Left ventricle myocardium inferior (tissue), 1 donor: ENCODE measurements at regions not wholly inside any gene's neighbourhood (a gene's known extent, or its start where the extent isn't known, plus 50 kb on each side); places are given as distances from the start of the nearest gene placed in this dataset.

Experiments used
- DNase-seq: peaks from one replicate; pipeline ENCODE4 v3.0.0-alpha.2; 2020
- H3K27ac ChIP-seq: fragments of 200-600 bp; replicated peaks from 2 replicates; pipeline ENCODE4 v1.8.0; 2021
- H3K27me3 ChIP-seq: fragments of 200-600 bp; 2 replicates; pipeline ENCODE4 v1.8.0; 2021; ENCODE audit warnings: low read depth
- H3K36me3 ChIP-seq: fragments of 200-600 bp; 2 replicates; pipeline ENCODE4 v1.8.0; 2021
- H3K4me1 ChIP-seq: fragments of 200-600 bp; 2 replicates; pipeline ENCODE4 v1.8.0; 2021
- H3K4me3 ChIP-seq: fragments of 200-600 bp; 2 replicates; pipeline ENCODE4 v1.8.0; 2021; ENCODE audit warnings: mild to moderate bottlenecking, moderate library complexity
- H3K9me3 ChIP-seq: fragments of 200-600 bp; replicated peaks from 2 replicates; pipeline ENCODE4 v1.8.0; 2021
- intact Hi-C: fragments of 100-400 bp; cut with micrococcal nuclease; formaldehyde crosslinking; loops from one replicate; pipeline ENCODE4 v1.11.0; 2022
- TF ChIP-seq, protein P1 (sequence below): fragments of 200-600 bp; IDR thresholded peaks from 2 replicates; pipeline ENCODE4 v1.8.0; 2021; ENCODE audit warnings: antibody characterized with exemption, mild to moderate bottlenecking, borderline replicate concordance
- donor health status: DM: no; HTN: yes; CAD: no; lungs with severe emphysema.

DNA sequence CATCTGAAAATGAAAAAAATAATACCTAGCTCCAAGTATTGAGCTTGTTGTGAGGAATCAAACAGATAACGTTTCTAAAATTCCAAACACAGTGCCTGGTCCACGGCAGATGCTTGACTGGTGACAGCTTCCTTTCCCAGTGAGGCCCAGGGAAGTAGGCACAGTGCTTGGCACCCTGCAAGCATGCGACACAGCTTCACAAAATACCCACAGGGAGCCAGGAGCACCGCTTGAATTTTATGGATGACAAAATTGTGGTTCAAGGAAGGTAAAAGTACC, 205.1 kb upstream of the TNP1 start:
- intact Hi-C loops = no loop called here
- DNase-seq = no peak

DNA sequence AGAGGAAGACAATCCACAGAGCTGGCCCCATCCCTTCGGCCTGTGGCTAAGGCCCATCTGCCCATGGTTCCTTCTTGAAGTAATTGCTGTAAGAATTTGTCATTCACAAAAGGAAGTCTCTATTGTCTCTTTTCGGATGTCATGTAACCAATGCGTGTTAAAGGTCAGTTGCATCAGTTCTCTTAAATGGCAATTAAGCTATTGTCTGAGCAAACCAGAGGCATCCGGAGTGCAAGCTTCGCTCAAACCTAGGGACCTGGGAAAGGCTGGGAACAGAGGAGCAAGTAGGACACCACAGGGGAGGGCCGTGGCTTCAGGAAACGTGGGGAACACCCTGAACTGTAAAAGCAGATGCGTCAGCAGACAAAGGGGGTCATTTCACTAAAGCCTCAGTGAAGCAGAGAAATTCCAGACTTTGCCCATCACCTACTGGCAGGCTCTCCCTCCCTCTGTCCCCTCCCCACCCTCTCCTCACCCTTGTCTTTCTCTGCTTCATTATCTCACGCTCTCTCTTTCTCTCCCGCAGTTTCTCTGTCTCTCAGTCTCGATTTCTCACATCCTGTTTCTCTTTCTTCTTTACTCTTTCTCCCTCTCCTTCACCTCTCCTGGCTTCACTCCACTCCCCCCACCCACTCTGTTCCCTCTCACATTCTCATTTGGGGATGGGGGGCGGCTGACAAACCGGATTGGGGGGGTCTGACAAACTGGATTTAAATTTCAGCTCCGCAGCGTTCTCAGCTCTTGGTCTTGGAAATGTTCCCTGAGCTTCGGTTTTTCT, 204.6 kb upstream of the TNP1 start:
- Histone ChIP-seq H3K4me1 (peaks cover 25% of the 10 kb centered on the region), H3K27ac (peak overlapping the region; percentile 67), H3K36me3 (no peaks in the 10 kb centered on the region), H3K9me3 (no peaks in the 10 kb centered on the region), H3K27me3 (no peaks in the 10 kb centered on the region), H3K4me3 (peak overlapping the region; percentile 29)
- peak; percentile 31 for DNase-seq
- intact Hi-C loops = no loop called here
- TF ChIP-seq, protein P1, sequence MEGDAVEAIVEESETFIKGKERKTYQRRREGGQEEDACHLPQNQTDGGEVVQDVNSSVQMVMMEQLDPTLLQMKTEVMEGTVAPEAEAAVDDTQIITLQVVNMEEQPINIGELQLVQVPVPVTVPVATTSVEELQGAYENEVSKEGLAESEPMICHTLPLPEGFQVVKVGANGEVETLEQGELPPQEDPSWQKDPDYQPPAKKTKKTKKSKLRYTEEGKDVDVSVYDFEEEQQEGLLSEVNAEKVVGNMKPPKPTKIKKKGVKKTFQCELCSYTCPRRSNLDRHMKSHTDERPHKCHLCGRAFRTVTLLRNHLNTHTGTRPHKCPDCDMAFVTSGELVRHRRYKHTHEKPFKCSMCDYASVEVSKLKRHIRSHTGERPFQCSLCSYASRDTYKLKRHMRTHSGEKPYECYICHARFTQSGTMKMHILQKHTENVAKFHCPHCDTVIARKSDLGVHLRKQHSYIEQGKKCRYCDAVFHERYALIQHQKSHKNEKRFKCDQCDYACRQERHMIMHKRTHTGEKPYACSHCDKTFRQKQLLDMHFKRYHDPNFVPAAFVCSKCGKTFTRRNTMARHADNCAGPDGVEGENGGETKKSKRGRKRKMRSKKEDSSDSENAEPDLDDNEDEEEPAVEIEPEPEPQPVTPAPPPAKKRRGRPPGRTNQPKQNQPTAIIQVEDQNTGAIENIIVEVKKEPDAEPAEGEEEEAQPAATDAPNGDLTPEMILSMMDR = no peak

More for the DNA sequence above, 205.1 kb upstream of the TNP1 start:
- Histone ChIP-seq H3K4me1 (peaks cover 22% of the 10 kb centered on the region), H3K27ac (peak overlapping the region; percentile 67), H3K4me3 (peak overlapping the region; percentile 29), H3K36me3 (no peaks in the 10 kb centered on the region), H3K9me3 (no peaks in the 10 kb centered on the region), H3K27me3 (no peaks in the 10 kb centered on the region)
- TF ChIP-seq, protein P1 = no peak

DNA sequence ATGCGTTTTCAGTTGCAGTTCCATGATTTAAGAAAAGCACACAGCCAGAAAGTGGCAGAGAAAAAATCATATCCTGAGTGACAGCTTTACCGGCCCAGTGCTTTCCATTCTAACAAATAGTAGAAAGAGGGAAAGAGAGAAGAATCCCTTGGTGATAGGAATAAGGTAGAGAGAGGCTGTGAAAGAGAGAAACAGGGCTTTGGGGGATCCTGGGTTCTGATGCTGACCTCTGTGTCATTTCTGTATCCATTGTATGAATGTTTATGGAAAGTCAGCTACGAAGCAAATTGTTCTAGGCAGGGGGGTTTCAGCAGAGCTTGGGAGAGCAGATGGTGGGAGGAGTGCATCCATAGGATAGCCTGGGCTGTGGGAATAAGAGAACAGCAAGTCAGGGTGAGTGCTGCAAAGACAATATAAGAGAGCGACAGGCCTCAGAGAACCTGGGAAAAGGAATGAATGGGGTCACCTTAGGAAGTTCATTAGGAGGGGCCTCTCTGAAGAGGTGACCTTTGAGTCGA, 203.4 kb upstream of the TNP1 start:
- no peak for DNase-seq
- H3K9me3 ChIP-seq = no peaks in the 10 kb centered on the region
- peak overlapping the region; percentile 67 for H3K27ac ChIP-seq
- TF ChIP-seq, protein P1 = no peak
- intact Hi-C loops = no loop called here
- no peak overlapping the region for H3K4me3 ChIP-seq
- H3K4me1 ChIP-seq = peaks cover 32% of the 10 kb centered on the region
- no peaks in the 10 kb centered on the region for H3K36me3 ChIP-seq
- H3K27me3 ChIP-seq = no peaks in the 10 kb centered on the region

DNA sequence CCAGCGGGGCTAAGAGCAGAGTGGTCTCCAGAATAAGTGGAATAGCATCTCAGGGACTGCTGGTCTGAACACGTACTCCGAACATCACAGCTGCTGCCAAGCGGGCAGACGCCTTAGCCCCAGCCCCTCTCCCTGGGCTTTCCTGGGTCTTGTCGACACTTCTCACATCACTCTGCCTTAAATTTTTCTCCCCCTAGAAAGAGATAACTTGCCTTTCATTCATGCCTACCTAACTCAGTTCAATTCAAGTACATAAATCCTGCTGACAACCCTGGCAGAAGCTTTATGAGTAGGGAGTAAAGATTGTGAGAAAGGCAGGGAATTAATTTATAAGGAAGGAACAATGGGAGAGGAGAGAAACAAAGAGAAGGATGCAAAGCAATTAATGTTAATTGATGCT, 202.9 kb upstream of the TNP1 start:
- intact Hi-C loops = no loop called here
- no peak overlapping the region for H3K27ac ChIP-seq
- DNase-seq = no peak
- H3K4me1 ChIP-seq = peaks cover 32% of the 10 kb centered on the region
- no peaks in the 10 kb centered on the region for H3K9me3 ChIP-seq
- H3K4me3 ChIP-seq = no peak overlapping the region
- H3K36me3 ChIP-seq = no peaks in the 10 kb centered on the region
- TF ChIP-seq, protein P1 = no peak
- no peaks in the 10 kb centered on the region for H3K27me3 ChIP-seq

GRCh38 chr2:217061916-217062505, 202.1 kb upstream of the TNP1 start:
- H3K27ac ChIP-seq = no peak overlapping the region
- intact Hi-C loops = no loop called here

More at GRCh38 chr2:217061916-217062505, 202.1 kb upstream of the TNP1 start:
- Histone ChIP-seq H3K9me3 (no peaks in the 10 kb centered on the region), H3K4me1 (peaks cover 32% of the 10 kb centered on the region), H3K36me3 (no peaks in the 10 kb centered on the region), H3K4me3 (no peak overlapping the region), H3K27me3 (no peaks in the 10 kb centered on the region)
- TF ChIP-seq, protein P1 = no peak
- DNase-seq = no peak
